K562 (cell line): ENCODE measurements at regions not wholly inside any gene's neighbourhood (a gene's known extent, or its start where the extent isn't known, plus 50 kb on each side); places are given as distances from the start of the nearest gene placed in this dataset.

Experiments
- ATAC-seq: fragments of 200-7000 bp; cut with Tn5 transposase; 3 replicates; pipeline ENCODE4 v1.9.1; 2020; ENCODE audit warnings: moderate library complexity
- BruUV-seq: library from RNA; stranded (reverse); fragments of 400-500 nt; replicated peaks from 2 replicates; lab custom pipeline; 2021; lab: Mats Ljungman, UMichigan
- CTCF ChIA-PET: fragments of 300-600 bp; formaldehyde crosslinking; extraction: SDS; loops from one replicate; lab custom pipeline; 2021; ENCODE audit warnings: low intra/inter-chr PET ratio; lab: Yijun Ruan, JAX
- POLR2A ChIA-PET: fragments of 300-600, 350-650 bp; sonication (Branson Sonifier 250); formaldehyde crosslinking; extraction: SDS; loops from one replicate; lab custom pipeline; 2021; ENCODE audit warnings: antibody characterized with exemption, inconsistent platforms; lab: Yijun Ruan, JAX
- DNase-seq, 4 experiments: peaks; one replicate each; pipeline versions ENCODE4 v3.0.0 to v3.0.0-alpha.2; 2011 to 2018; ENCODE audit warnings: low spot score in 3 of 4, mixed read lengths in 3 of 4; ENCODE audit errors: extremely low read depth in 1 of 4
- FAIRE-seq: peaks from 2 replicates; lab custom pipeline; 2011; peaks lifted over from hg19 to GRCh38; lab: Jason Lieb, UNC
- H2AFZ ChIP-seq: 2 replicates; pipeline ENCODE4 v1.6.0; 2011; ENCODE audit warnings: low read depth, low read length, control low read depth, inconsistent platforms
- H3K27ac ChIP-seq: fragments of 200-600 bp; 3 replicates; pipeline ENCODE4 v1.8.0; 2011; ENCODE audit warnings: low read depth, mild to moderate bottlenecking, control low read depth, inconsistent platforms, low read length, moderate library complexity, mixed read lengths; ENCODE audit errors: extremely low read depth
- H3K27me3 ChIP-seq, 2 experiments: fragments of 300-600 bp in 1 of 2; 2 replicates in 1 of 2; 3 replicates in 1 of 2; pipeline versions ENCODE4 v1.6.0 to v1.8.0; 2011; ENCODE audit warnings: inconsistent platforms in 2 of 2, low read length in 2 of 2, mild to moderate bottlenecking in 1 of 2, mixed read lengths in 1 of 2, moderate library complexity in 1 of 2; ENCODE audit not compliant: control insufficient read depth in 2 of 2, insufficient read depth in 2 of 2
- H3K36me3 ChIP-seq: fragments of 300-600 bp; 3 replicates; pipeline ENCODE4 v1.8.0; 2011; ENCODE audit warnings: mild to moderate bottlenecking, low read length, inconsistent platforms; ENCODE audit not compliant: control insufficient read depth, insufficient read depth
- H3K4me1 ChIP-seq, 2 experiments: fragments of 200-600 bp in 1 of 2; replicated peaks in 1 of 2; 2 replicates in 1 of 2; 3 replicates in 1 of 2; pipeline versions ENCODE4 v1.5.1 to v1.8.0; 2011; ENCODE audit warnings: inconsistent platforms in 2 of 2, low read length in 2 of 2, mild to moderate bottlenecking in 1 of 2, mixed read lengths in 1 of 2, moderate library complexity in 1 of 2; ENCODE audit not compliant: control insufficient read depth in 2 of 2, insufficient read depth in 2 of 2
- H3K4me2 ChIP-seq: 2 replicates; pipeline ENCODE4 v1.6.1; 2011; ENCODE audit warnings: low read length, control low read depth, inconsistent platforms, mixed read lengths; ENCODE audit not compliant: insufficient read depth
- H3K4me3 ChIP-seq: fragments of 200-600 bp; sonication (generic), shearing (Covaris generic); 2 replicates; pipeline ENCODE4 v1.5.1; 2016; ENCODE audit warnings: control low read depth, inconsistent platforms
- H3K79me2 ChIP-seq: fragments of 200-600 bp; 3 replicates; pipeline ENCODE4 v1.8.0; 2011; ENCODE audit warnings: low read length, inconsistent platforms; ENCODE audit not compliant: control insufficient read depth, insufficient read depth
- H3K9ac ChIP-seq, 2 experiments: 2 replicates each; pipeline versions ENCODE4 v1.6.0 to v1.6.1; 2011; ENCODE audit warnings: low read depth in 2 of 2, low read length in 2 of 2, control low read depth in 1 of 2, inconsistent platforms in 1 of 2, mild to moderate bottlenecking in 1 of 2, mixed read lengths in 1 of 2; ENCODE audit not compliant: insufficient read depth in 1 of 2
- H3K9me1 ChIP-seq: one replicate; pipeline ENCODE4 v1.6.0; 2011; ENCODE audit warnings: inconsistent platforms, mild to moderate bottlenecking, low read length, moderate library complexity; ENCODE audit not compliant: control insufficient read depth, insufficient read depth
- H3K9me3 ChIP-seq: replicated peaks from 2 replicates; pipeline ENCODE4 v1.5.1; 2011; ENCODE audit warnings: low read depth, low read length, inconsistent platforms; ENCODE audit not compliant: control insufficient read depth, insufficient read depth
- H4K20me1 ChIP-seq: replicated peaks from 2 replicates; pipeline ENCODE4 v1.6.1; 2011; ENCODE audit warnings: low read length, inconsistent platforms, mixed read lengths; ENCODE audit not compliant: control insufficient read depth, insufficient read depth
- BCL6 ChIP-seq: fragments of 250-450 bp; sonication (Bioruptor Pico); IDR thresholded peaks from 2 replicates; pipeline ENCODE4 v1.4.0; 2020
- HNRNPL ChIP-seq: fragments of 200-400 bp; formaldehyde crosslinking; IDR thresholded peaks from 2 replicates; pipeline ENCODE4 v1.6.1; 2017; ENCODE audit warnings: low read depth, mild to moderate bottlenecking, low read length
- KDM4B ChIP-seq, 2 experiments: fragments of 450-650 bp in 1 of 2; sonication (generic) in 1 of 2; IDR thresholded peaks; 2 replicates each; pipeline ENCODE4 v1.6.1; 2016 to 2017; ENCODE audit warnings: borderline replicate concordance in 2 of 2, antibody characterized with exemption in 1 of 2, low read depth in 1 of 2, mild to moderate bottlenecking in 1 of 2
- MAFK ChIP-seq: IDR thresholded peaks from 2 replicates; pipeline ENCODE4 v1.6.1; 2011; ENCODE audit warnings: low read length, improper control_type of control experiment
- MECOM ChIP-seq: fragments of 250-450 bp; sonication (Bioruptor Pico); IDR thresholded peaks from 2 replicates; pipeline ENCODE4 v1.8.0; 2022; ENCODE audit warnings: inconsistent platforms
- MYNN ChIP-seq, 2 experiments: sonication (generic); formaldehyde crosslinking in 1 of 2; IDR thresholded peaks; 2 replicates each; pipeline versions ENCODE4 v1.5.0 to v1.6.1; 2016 to 2020; ENCODE audit warnings: antibody characterized with exemption in 1 of 2, missing genetic modification reagents in 1 of 2
- NELFE ChIP-seq: IDR thresholded peaks from 2 replicates; pipeline ENCODE4 v1.6.1; 2011; ENCODE audit warnings: mild to moderate bottlenecking; ENCODE audit not compliant: insufficient read depth, insufficient read length
- NR2C1 ChIP-seq, 2 experiments: fragments of 450-650 bp; IDR thresholded peaks; 2 replicates each; pipeline ENCODE4 v1.6.1; 2017; ENCODE audit warnings: mild to moderate bottlenecking in 2 of 2, antibody characterized with exemption in 1 of 2, inconsistent platforms in 1 of 2, missing compliant biosample characterization in 1 of 2, missing genetic modification characterization in 1 of 2
- PTBP1 ChIP-seq: fragments of 200-400 bp; formaldehyde crosslinking; IDR thresholded peaks from 2 replicates; pipeline ENCODE4 v1.6.1; 2017; ENCODE audit warnings: low read depth, low read length
- ZKSCAN3 ChIP-seq: fragments of 250-450 bp; sonication (Bioruptor Pico); IDR thresholded peaks from 2 replicates; pipeline ENCODE4 v1.4.0; 2020
- ZNF668 ChIP-seq: fragments of 250-450 bp; sonication (Bioruptor Pico); IDR thresholded peaks from 2 replicates; pipeline ENCODE4 v1.8.0; 2022; ENCODE audit warnings: mild to moderate bottlenecking, inconsistent platforms
- ZNF77 ChIP-seq: fragments of 250-450 bp; sonication (Bioruptor Pico); IDR thresholded peaks from 2 replicates; pipeline ENCODE4 v1.5.0; 2020
- in situ Hi-C: fragments of 300-500 bp; cut with MboI; formaldehyde crosslinking; loops from 4 replicates; pipeline ENCODE4 v1.15.0; 2018; ENCODE audit warnings: inconsistent platforms, mixed read lengths
- intact Hi-C: fragments of 100-400 bp; cut with micrococcal nuclease; formaldehyde crosslinking; loops from 2 replicates; pipeline ENCODE4 v1.14.2; 2022
- TF ChIP-seq, protein P1 (sequence below): fragments of 450-650 bp; IDR thresholded peaks from 2 replicates; pipeline ENCODE4 v1.6.1; 2016; ENCODE audit warnings: borderline replicate concordance
- TF ChIP-seq, protein P2 (sequence below): fragments of 250-450 bp; sonication (Bioruptor Pico); IDR thresholded peaks from 2 replicates; pipeline ENCODE4 v1.8.0; 2021; ENCODE audit warnings: moderate library complexity, mild to moderate bottlenecking, inconsistent platforms

DNA sequence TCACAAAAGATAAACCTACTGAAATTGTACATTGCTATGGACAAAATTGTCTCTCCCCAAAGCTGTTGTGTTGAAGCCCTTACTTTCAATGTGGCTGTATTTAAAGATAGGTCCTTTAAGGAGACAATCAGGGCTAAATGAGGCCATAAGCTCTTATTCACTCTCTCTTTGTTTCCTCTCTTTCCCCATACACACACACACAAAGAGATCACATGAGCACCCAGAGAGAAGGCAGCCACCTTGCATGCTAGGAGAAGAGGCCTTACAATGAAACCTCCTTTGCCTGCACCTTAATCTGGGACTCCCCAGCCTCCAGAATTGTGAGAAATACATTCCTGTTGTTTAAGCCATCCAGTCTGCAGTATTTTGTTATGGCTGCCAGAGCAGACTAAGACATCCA is 1295.6 kb upstream of the CDH6 start:
- no peak overlapping the region for H3K4me3 ChIP-seq
- H3K9me1 ChIP-seq, result no peaks in the 10 kb centered on the region
- H3K27ac ChIP-seq, result no peak overlapping the region
- no peaks in the 10 kb centered on the region for H4K20me1 ChIP-seq
- BruUV-seq, result no TSS peak
- no peaks in the 10 kb centered on the region for H3K36me3 ChIP-seq
- no peaks in the 10 kb centered on the region for H3K27me3 ChIP-seq
- ATAC-seq (no peak), FAIRE-seq (no peak), DNase-seq (no peak)
- H3K9me3 ChIP-seq, result no peaks in the 10 kb centered on the region
- H3K4me1 ChIP-seq, result no peaks in the 10 kb centered on the region
- H3K79me2 ChIP-seq, result no peaks in the 10 kb centered on the region
- no peak overlapping the region for H2AFZ ChIP-seq
- no peak overlapping the region for H3K9ac ChIP-seq
- TF ChIP-seq, protein P1, sequence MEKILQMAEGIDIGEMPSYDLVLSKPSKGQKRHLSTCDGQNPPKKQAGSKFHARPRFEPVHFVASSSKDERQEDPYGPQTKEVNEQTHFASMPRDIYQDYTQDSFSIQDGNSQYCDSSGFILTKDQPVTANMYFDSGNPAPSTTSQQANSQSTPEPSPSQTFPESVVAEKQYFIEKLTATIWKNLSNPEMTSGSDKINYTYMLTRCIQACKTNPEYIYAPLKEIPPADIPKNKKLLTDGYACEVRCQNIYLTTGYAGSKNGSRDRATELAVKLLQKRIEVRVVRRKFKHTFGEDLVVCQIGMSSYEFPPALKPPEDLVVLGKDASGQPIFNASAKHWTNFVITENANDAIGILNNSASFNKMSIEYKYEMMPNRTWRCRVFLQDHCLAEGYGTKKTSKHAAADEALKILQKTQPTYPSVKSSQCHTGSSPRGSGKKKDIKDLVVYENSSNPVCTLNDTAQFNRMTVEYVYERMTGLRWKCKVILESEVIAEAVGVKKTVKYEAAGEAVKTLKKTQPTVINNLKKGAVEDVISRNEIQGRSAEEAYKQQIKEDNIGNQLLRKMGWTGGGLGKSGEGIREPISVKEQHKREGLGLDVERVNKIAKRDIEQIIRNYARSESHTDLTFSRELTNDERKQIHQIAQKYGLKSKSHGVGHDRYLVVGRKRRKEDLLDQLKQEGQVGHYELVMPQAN, result no peak
- TF ChIP-seq NR2C1 (IDR thresholded peaks at IDR 0.05) (no peak), NR2C1 (tag; IDR thresholded peaks at IDR 0.05) (no peak), MECOM (no peak), PTBP1 (no peak), MAFK (no peak), NELFE (no peak), ZNF668 (CRISPR knock-in tag) (no peak), BCL6 (CRISPR knock-in tag) (no peak), MYNN (IDR thresholded peaks at IDR 0.05) (no peak), MYNN (CRISPR knock-in tag; IDR thresholded peaks at IDR 0.05) (no peak), KDM4B (IDR thresholded peaks at IDR 0.05; ENCODE audit: borderline replicate concordance in 2 of 2, low read depth in 1 of 2) (no peak), ZNF77 (CRISPR knock-in tag) (no peak), ZKSCAN3 (CRISPR knock-in tag) (no peak), HNRNPL (no peak)
- TF ChIP-seq, protein P2, sequence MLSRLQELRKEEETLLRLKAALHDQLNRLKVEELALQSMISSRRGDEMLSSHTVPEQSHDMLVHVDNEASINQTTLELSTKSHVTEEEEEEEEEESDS, result no peak
- in situ Hi-C loops, result no loop called here
- H3K4me2 ChIP-seq, result no peak overlapping the region
- ChIA-PET POLR2A (interaction anchor here (0.7 kb wide), 1 partner anchor 103 kb away, joined by 3 read pairs; no protein-coding TSS in a partner anchor), CTCF (no interaction called here)
- intact Hi-C loops, result no loop called here
